GM12878 (cell line): ENCODE measurements at regions not wholly inside any gene's neighbourhood (a gene's known extent, or its start where the extent isn't known, plus 50 kb on each side); places are given as distances from the start of the nearest gene placed in this dataset.

Source experiments
- ATAC-seq: fragments of 200-7000 bp; cut with Tn5 transposase; 3 replicates; pipeline ENCODE4 v1.9.1; 2020; ENCODE audit warnings: mild to moderate bottlenecking, moderate library complexity
- BruUV-seq: library from RNA; stranded (reverse); fragments of 400-500 nt; replicated peaks from 2 replicates; lab custom pipeline; 2021; lab: Mats Ljungman, UMichigan
- CTCF ChIA-PET: fragments of 300-600 bp; sonication (Branson Sonifier 250); formaldehyde crosslinking; extraction: SDS; loops from one replicate; lab custom pipeline; 2021; ENCODE audit warnings: inconsistent platforms; lab: Yijun Ruan, JAX
- POLR2A ChIA-PET: fragments of 350-600 bp; formaldehyde crosslinking; extraction: SDS; loops from one replicate; lab custom pipeline; 2021; ENCODE audit warnings: inconsistent platforms; lab: Charles Lee
- RAD21 ChIA-PET: fragments of 300-600 bp; sonication (Branson Sonifier 250); formaldehyde crosslinking; loops from one replicate; lab custom pipeline; 2023; ENCODE audit warnings: antibody characterized with exemption; ENCODE audit not compliant: unreplicated experiment; lab: Charles Lee
- SMC1A ChIA-PET: fragments of 300-600 bp; sonication (Branson Sonifier 250); formaldehyde crosslinking; loops from one replicate; lab custom pipeline; 2023; ENCODE audit not compliant: unreplicated experiment, uncharacterized antibody; lab: Charles Lee
- DNase-seq: peaks from one replicate; pipeline ENCODE4 v3.0.0-alpha.2; 2011; ENCODE audit warnings: low read depth, low spot score
- FAIRE-seq: peaks from 3 replicates; lab custom pipeline; 2011; peaks lifted over from hg19 to GRCh38; lab: Jason Lieb, UNC
- H2AFZ ChIP-seq: 2 replicates; pipeline ENCODE4 v1.6.0; 2011; ENCODE audit warnings: low read depth, low read length, control low read depth; ENCODE audit not compliant: control insufficient read depth
- H3K27ac ChIP-seq: 2 replicates; pipeline ENCODE4 v1.5.1; 2011; ENCODE audit warnings: control low read depth; ENCODE audit not compliant: control insufficient read depth, insufficient read depth
- H3K27me3 ChIP-seq, 2 experiments: replicated peaks in 1 of 2; 2 replicates each; pipeline versions ENCODE4 v1.6.0 to v1.6.1; 2011; ENCODE audit warnings: low read length in 1 of 2; ENCODE audit not compliant: control insufficient read depth in 2 of 2, insufficient read depth in 2 of 2
- H3K36me3 ChIP-seq, 2 experiments: 2 replicates each; pipeline ENCODE4 v1.5.1; 2011; ENCODE audit warnings: low read length in 1 of 2; ENCODE audit not compliant: control insufficient read depth in 2 of 2, insufficient read depth in 2 of 2
- H3K4me1 ChIP-seq: 2 replicates; pipeline ENCODE4 v1.6.1; 2011; ENCODE audit warnings: mild to moderate bottlenecking, low read length, moderate library complexity, mixed read lengths; ENCODE audit not compliant: control insufficient read depth, insufficient read depth
- H3K4me2 ChIP-seq: 2 replicates; pipeline ENCODE4 v1.6.0; 2011; ENCODE audit warnings: control low read depth; ENCODE audit not compliant: control insufficient read depth, insufficient read depth
- H3K4me3 ChIP-seq: fragments of 200-600 bp; sonication (generic); 2 replicates; pipeline ENCODE4 v1.5.1; 2016
- H3K79me2 ChIP-seq: 2 replicates; pipeline ENCODE4 v1.6.0; 2011; ENCODE audit warnings: low read length; ENCODE audit not compliant: control insufficient read depth, insufficient read depth
- H3K9ac ChIP-seq: 2 replicates; pipeline ENCODE4 v1.8.0; 2011; ENCODE audit warnings: low read length, control low read depth, mixed read lengths; ENCODE audit not compliant: control insufficient read depth, insufficient read depth
- H3K9me3 ChIP-seq: replicated peaks from 3 replicates; pipeline ENCODE4 v1.5.1; 2011; ENCODE audit warnings: mild to moderate bottlenecking, low read length; ENCODE audit not compliant: control insufficient read depth, insufficient read depth
- H4K20me1 ChIP-seq: 2 replicates; pipeline ENCODE4 v1.6.0; 2011; ENCODE audit not compliant: control insufficient read depth, insufficient read depth
- BCL11A ChIP-seq: IDR thresholded peaks from 2 replicates; pipeline ENCODE4 v1.6.1; 2011; ENCODE audit warnings: low read depth, low read length
- CBFB ChIP-seq: IDR thresholded peaks from 2 replicates; pipeline ENCODE4 v1.6.1; 2016; ENCODE audit warnings: antibody characterized with exemption, low read depth
- ESRRA ChIP-seq: IDR thresholded peaks from 2 replicates; pipeline ENCODE4 v1.6.1; 2012; ENCODE audit warnings: mild to moderate bottlenecking, low read length, improper control_type of control experiment
- HCFC1 ChIP-seq: fragments of 150-350 bp; IDR thresholded peaks from 2 replicates; pipeline ENCODE4 v1.6.1; 2014; ENCODE audit warnings: low read length
- HDAC2 ChIP-seq: fragments of 200-600 bp; sonication (generic); IDR thresholded peaks from 2 replicates; pipeline ENCODE4 v1.6.1; 2017
- IKZF1 ChIP-seq: fragments of 450-650 bp; conservative IDR thresholded peaks from 2 replicates; pipeline ENCODE4 v1.6.1; 2017; ENCODE audit warnings: antibody characterized with exemption, mild to moderate bottlenecking
- KDM1A ChIP-seq: fragments of 200-600 bp; sonication (generic); IDR thresholded peaks from 2 replicates; pipeline ENCODE4 v1.6.1; 2016; ENCODE audit warnings: borderline replicate concordance
- MEF2A ChIP-seq: IDR thresholded peaks from 2 replicates; pipeline ENCODE4 v1.6.1; 2011; ENCODE audit warnings: low read depth, mild to moderate bottlenecking, low read length, moderate library complexity; ENCODE audit not compliant: insufficient read depth
- WGBS: methylation state at CpG from one replicate; pipeline ENCODE4 v1.1.6; 2016; ENCODE audit warnings: low lambda C conversion rate; ENCODE audit not compliant: insufficient replicate concordance, insufficient coverage; ENCODE audit errors: missing lambda C conversion rate; 5-methylcytosine and 5-hydroxymethylcytosine counted together
- in situ Hi-C: fragments of 300-500 bp; cut with MboI; formaldehyde crosslinking; loops from 9 replicates; pipeline ENCODE4 v1.14.3; 2018; ENCODE audit warnings: mixed read lengths
- intact Hi-C: fragments of 100-400 bp; cut with micrococcal nuclease; formaldehyde crosslinking; loops from one replicate; pipeline ENCODE4 v1.14.2; 2022; ENCODE audit not compliant: unreplicated experiment
- TF ChIP-seq, protein P1 (sequence below): IDR thresholded peaks from 2 replicates; pipeline ENCODE4 v1.6.1; 2011; ENCODE audit warnings: borderline replicate concordance, low read depth, mild to moderate bottlenecking, moderate library complexity, mixed read lengths, low read length; ENCODE audit not compliant: insufficient read depth; ENCODE audit errors: extremely low read length
- TF ChIP-seq, protein P2 (sequence below): fragments of 450-650 bp; IDR thresholded peaks from 2 replicates; pipeline ENCODE4 v1.6.1; 2016; ENCODE audit warnings: mild to moderate bottlenecking

DNA sequence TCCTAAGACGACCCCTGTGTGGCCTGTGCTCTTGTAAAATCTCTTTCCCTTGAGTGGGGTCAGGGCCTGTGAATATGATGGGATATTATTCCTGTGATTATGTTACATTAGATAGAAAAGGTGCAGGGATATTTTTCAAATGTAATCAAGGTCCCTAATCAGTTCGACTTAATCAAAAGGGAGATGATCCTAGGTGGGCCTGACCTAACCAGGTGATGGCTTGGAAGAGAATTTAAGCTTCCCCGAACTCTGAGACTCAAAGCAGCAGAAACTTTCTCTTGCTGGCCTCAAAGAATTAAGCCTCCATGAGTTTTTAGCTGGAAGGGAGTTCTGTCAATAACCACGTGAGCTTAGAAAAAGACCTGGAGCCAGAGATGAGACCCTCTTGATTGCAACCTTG is 124.7 kb downstream of the MAF start (continued):
- TF ChIP-seq, protein P1, sequence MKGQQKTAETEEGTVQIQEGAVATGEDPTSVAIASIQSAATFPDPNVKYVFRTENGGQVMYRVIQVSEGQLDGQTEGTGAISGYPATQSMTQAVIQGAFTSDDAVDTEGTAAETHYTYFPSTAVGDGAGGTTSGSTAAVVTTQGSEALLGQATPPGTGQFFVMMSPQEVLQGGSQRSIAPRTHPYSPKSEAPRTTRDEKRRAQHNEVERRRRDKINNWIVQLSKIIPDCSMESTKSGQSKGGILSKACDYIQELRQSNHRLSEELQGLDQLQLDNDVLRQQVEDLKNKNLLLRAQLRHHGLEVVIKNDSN = no peak

DNA sequence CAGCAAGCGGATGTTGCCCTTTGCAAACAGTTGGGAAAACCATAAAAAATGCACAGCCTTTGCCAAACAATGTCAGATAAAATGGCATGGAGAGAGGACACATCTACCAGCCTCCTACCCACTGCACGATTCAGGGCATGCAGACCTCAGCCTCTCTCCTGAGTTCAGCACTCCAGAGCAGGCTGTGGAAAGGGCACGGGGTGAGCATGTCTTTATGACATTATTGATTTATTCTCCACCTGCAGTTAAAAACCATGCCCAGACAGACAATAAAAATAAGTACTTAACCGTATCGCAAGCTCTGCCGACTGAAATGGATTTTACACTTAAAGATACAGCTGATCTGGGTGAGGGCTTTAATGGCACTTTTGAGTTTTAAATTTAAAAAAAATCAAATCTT is 127.1 kb downstream of the MAF start:
- SMC1A ChIA-PET = no interaction called here
- Histone ChIP-seq H4K20me1 (no peaks in the 10 kb centered on the region), H3K4me2 (no peak overlapping the region), H3K27ac (no peak overlapping the region), H2AFZ (no peak overlapping the region), H3K9me3 (no peaks in the 10 kb centered on the region), H3K4me1 (no peaks in the 10 kb centered on the region), H3K27me3 (no peaks in the 10 kb centered on the region), H3K36me3 (no peaks in the 10 kb centered on the region), H3K4me3 (no peak overlapping the region), H3K9ac (no peak overlapping the region), H3K79me2 (no peaks in the 10 kb centered on the region)
- FAIRE-seq (no peak), ATAC-seq (no peak), DNase-seq (no peak)
- RAD21 ChIA-PET = no interaction called here
- in situ Hi-C loops (no loop called here), intact Hi-C loops (no loop called here)
- BruUV-seq = no TSS peak
- 39% methylated on average over 6 of the region's 6 CpGs for WGBS
- CTCF ChIA-PET = no interaction called here
- TF ChIP-seq CBFB = no peak
- no peak for TF ChIP-seq HDAC2
- no peak for TF ChIP-seq KDM1A
- TF ChIP-seq, protein P2, sequence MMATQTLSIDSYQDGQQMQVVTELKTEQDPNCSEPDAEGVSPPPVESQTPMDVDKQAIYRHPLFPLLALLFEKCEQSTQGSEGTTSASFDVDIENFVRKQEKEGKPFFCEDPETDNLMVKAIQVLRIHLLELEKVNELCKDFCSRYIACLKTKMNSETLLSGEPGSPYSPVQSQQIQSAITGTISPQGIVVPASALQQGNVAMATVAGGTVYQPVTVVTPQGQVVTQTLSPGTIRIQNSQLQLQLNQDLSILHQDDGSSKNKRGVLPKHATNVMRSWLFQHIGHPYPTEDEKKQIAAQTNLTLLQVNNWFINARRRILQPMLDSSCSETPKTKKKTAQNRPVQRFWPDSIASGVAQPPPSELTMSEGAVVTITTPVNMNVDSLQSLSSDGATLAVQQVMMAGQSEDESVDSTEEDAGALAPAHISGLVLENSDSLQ = no peak
- TF ChIP-seq HCFC1 = no peak
- TF ChIP-seq BCL11A = no peak
- no peak for TF ChIP-seq ESRRA
- no peak for TF ChIP-seq IKZF1
- TF ChIP-seq MEF2A = no peak
- POLR2A ChIA-PET = no interaction called here
